HG03039 (cell line): ENCODE measurements at regions not wholly inside any gene's neighbourhood (a gene's known extent, or its start where the extent isn't known, plus 50 kb on each side); places are given as distances from the start of the nearest gene placed in this dataset.
"Not testable (repeated sequence)": the region's sequence is repeated elsewhere in the genome, so short reads cannot be mapped to it uniquely, and the experiment has no call there.

ENCODE experiments used
- ATAC-seq: cut with Tn5 transposase; IDR thresholded peaks from one replicate; pipeline ENCODE4 v1.9.1; 2021; ENCODE audit warnings: mild to moderate bottlenecking, moderate library complexity; ENCODE audit not compliant: unreplicated experiment

GRCh38 chr9:106775960-106776359 is 87.0 kb upstream of the ZNF462 start:
- no peak for ATAC-seq

- ATAC-seq = no peak
Measured at GRCh38 chr9:106779796-106780195, 83.2 kb upstream of the ZNF462 start.

GRCh38 chr9:106783121-106783520 is 79.8 kb upstream of the ZNF462 start:
- no peak for ATAC-seq

GRCh38 chr9:106784076-106784475 is 78.9 kb upstream of the ZNF462 start:
- ATAC-seq = no peak

GRCh38 chr9:106785200-106785599 is 77.8 kb upstream of the ZNF462 start:
- no peak for ATAC-seq

GRCh38 chr9:106788021-106788420 is 74.9 kb upstream of the ZNF462 start:
- not testable (repeated sequence) for ATAC-seq

- no peak for ATAC-seq
Measured at GRCh38 chr9:106795031-106795430, 67.9 kb upstream of the ZNF462 start.

GRCh38 chr9:106796771-106797170 is 66.2 kb upstream of the ZNF462 start:
- ATAC-seq = no peak

- ATAC-seq = no peak
Measured at GRCh38 chr9:106797299-106797698, 65.7 kb upstream of the ZNF462 start.

GRCh38 chr9:106798016-106798799 is 64.8 kb upstream of the ZNF462 start:
- no peak for ATAC-seq

- ATAC-seq = no peak
Measured at GRCh38 chr9:106799152-106799551, 63.8 kb upstream of the ZNF462 start.

GRCh38 chr9:106800701-106801270 is 62.2 kb upstream of the ZNF462 start:
- ATAC-seq = no peak

GRCh38 chr9:106801816-106802215 is 61.1 kb upstream of the ZNF462 start:
- no peak for ATAC-seq
